ENCODE measurements at regions not wholly inside any gene's neighbourhood (a gene's known extent, or its start where the extent isn't known, plus 50 kb on each side); places are given as distances from the start of the nearest gene placed in this dataset.
"Not testable (repeated sequence)": the region's sequence is repeated elsewhere in the genome, so short reads cannot be mapped to it uniquely, and the experiment has no call there.

- TF ChIP-seq REST (IDR thresholded peaks at IDR 0.05) = no peak
- no peak for TF ChIP-seq JUND (IDR thresholded peaks at IDR 0.05)
- TF ChIP-seq FOXA2 (IDR thresholded peaks at IDR 0.05) = no peak
These were observed 66.8 kb upstream of the GRK3 start (continued) for GRCh38 chr22:25497716-25498115.

- H3K36me3 ChIP-seq (ENCODE audit: control insufficient read depth in 4 of 4, insufficient read depth in 3 of 4, low read depth in 1 of 4, low read length in 3 of 4); H3K4me1 ChIP-seq (ENCODE audit: control insufficient read depth in 4 of 4, insufficient read depth in 4 of 4, low read length in 3 of 4): not testable (repeated sequence)
- WGBS = 81% methylated on average over 3 of the region's 3 CpGs
These were observed 63.8 kb upstream of the GRK3 start for GRCh38 chr22:25500671-25501070.

GRCh38 chr22:25504017-25504416, 60.5 kb upstream of the GRK3 start:
- H3K36me3 ChIP-seq (ENCODE audit: control insufficient read depth in 4 of 4, insufficient read depth in 3 of 4, low read depth in 1 of 4, low read length in 3 of 4); DNase-seq (ENCODE audit: low spot score); H3K27ac ChIP-seq (ENCODE audit: low read depth in 1 of 2, low read length in 2 of 2); H3K9me3 ChIP-seq (ENCODE audit: control insufficient read depth in 4 of 4, low read length in 3 of 4); H3K27me3 ChIP-seq (ENCODE audit: control insufficient read depth in 4 of 4, insufficient read depth in 4 of 4, low read length in 3 of 4); H3K4me1 ChIP-seq (ENCODE audit: control insufficient read depth in 4 of 4, insufficient read depth in 4 of 4, low read length in 3 of 4); H3K9ac ChIP-seq (ENCODE audit: low read depth in 1 of 2, low read length in 2 of 2); H3K4me3 ChIP-seq (ENCODE audit: low read depth in 1 of 3, low read length in 3 of 3): not testable (repeated sequence)
- 78% methylated on average over 1 of the region's 1 CpG for WGBS

More at GRCh38 chr22:25500671-25501070, 63.8 kb upstream of the GRK3 start:
- DNase-seq (ENCODE audit: low spot score); H3K4me3 ChIP-seq (ENCODE audit: low read depth in 1 of 3, low read length in 3 of 3); H3K27me3 ChIP-seq (ENCODE audit: control insufficient read depth in 4 of 4, insufficient read depth in 4 of 4, low read length in 3 of 4); H3K9me3 ChIP-seq (ENCODE audit: control insufficient read depth in 4 of 4, low read length in 3 of 4); H3K9ac ChIP-seq (ENCODE audit: low read depth in 1 of 2, low read length in 2 of 2); H3K27ac ChIP-seq (ENCODE audit: low read depth in 1 of 2, low read length in 2 of 2): not testable (repeated sequence)

GRCh38 chr22:25508161-25508560, 56.3 kb upstream of the GRK3 start:
- no peak overlapping the region for H3K27ac ChIP-seq (ENCODE audit: low read depth in 1 of 2, low read length in 2 of 2)
- H3K9me3 ChIP-seq (ENCODE audit: control insufficient read depth in 4 of 4, low read length in 3 of 4) = peaks cover 0 to 2% (median 0%) of the 10 kb centered on the region in 4 donors
- H3K9ac ChIP-seq (ENCODE audit: low read depth in 1 of 2, low read length in 2 of 2) = no peak overlapping the region
- no peaks in the 10 kb centered on the region for H3K4me1 ChIP-seq (ENCODE audit: control insufficient read depth in 4 of 4, insufficient read depth in 4 of 4, low read length in 3 of 4)
- H3K4me3 ChIP-seq (ENCODE audit: low read depth in 1 of 3, low read length in 3 of 3) = no peak overlapping the region
- no peak for DNase-seq (ENCODE audit: low spot score)
- H3K36me3 ChIP-seq (ENCODE audit: control insufficient read depth in 4 of 4, insufficient read depth in 3 of 4, low read depth in 1 of 4, low read length in 3 of 4) = peaks cover 0 to 3% (median 0%) of the 10 kb centered on the region in 4 donors
- H3K27me3 ChIP-seq (ENCODE audit: control insufficient read depth in 4 of 4, insufficient read depth in 4 of 4, low read length in 3 of 4) = no peaks in the 10 kb centered on the region
- WGBS = 74% methylated on average over 3 of the region's 3 CpGs
- TF ChIP-seq FOXA2 (IDR thresholded peaks at IDR 0.05) (no peak), REST (IDR thresholded peaks at IDR 0.05) (no peak), GABPA (IDR thresholded peaks at IDR 0.05 in 1 of 2, conservative IDR thresholded peaks at IDR 0.05 in 1 of 2) (no peak), RXRA (IDR thresholded peaks at IDR 0.05) (no peak), NR2F2 (IDR thresholded peaks at IDR 0.05) (no peak), YY1 (IDR thresholded peaks at IDR 0.05) (no peak), TAF1 (conservative IDR thresholded peaks at IDR 0.05) (no peak), RAD21 (IDR thresholded peaks at IDR 0.05) (no peak), FOXA1 (IDR thresholded peaks at IDR 0.05) (no peak), ATF3 (IDR thresholded peaks at IDR 0.05) (no peak), CTCF (IDR thresholded peaks at IDR 0.05; ENCODE audit: low read depth, low read length, missing input control) (no peak), SP1 (IDR thresholded peaks at IDR 0.05) (no peak), EGR1 (IDR thresholded peaks at IDR 0.05; ENCODE audit: low read depth in 2 of 2) (no peak), HNF4A (conservative IDR thresholded peaks at IDR 0.05) (no peak), ZBTB33 (IDR thresholded peaks at IDR 0.05) (no peak), HNF4G (IDR thresholded peaks at IDR 0.05) (no peak)
